GM12891 (cell line): ENCODE measurements at regions not wholly inside any gene's neighbourhood (a gene's known extent, or its start where the extent isn't known, plus 50 kb on each side); places are given as distances from the start of the nearest gene placed in this dataset.

Experiments
- DNase-seq: peaks from one replicate; pipeline ENCODE4 v3.0.0; 2011; ENCODE audit warnings: low spot score; ENCODE audit not compliant: insufficient read length
- FAIRE-seq: peaks from 2 replicates; lab custom pipeline; 2011; peaks lifted over from hg19 to GRCh38; lab: Jason Lieb, UNC
- PAX5 ChIP-seq: IDR thresholded peaks from 2 replicates; pipeline ENCODE4 v1.6.1; 2011; ENCODE audit warnings: low read length, moderate library complexity, mild to moderate bottlenecking; ENCODE audit not compliant: insufficient read depth, severe bottlenecking
- POLR2A ChIP-seq: IDR thresholded peaks from 2 replicates; pipeline ENCODE4 v1.6.1; 2011; ENCODE audit warnings: low read depth, low read length, control low read depth
- POLR2AphosphoS5 ChIP-seq: IDR thresholded peaks from 2 replicates; pipeline ENCODE4 v1.6.1; 2011; ENCODE audit warnings: low read depth, low read length, control low read depth
- POU2F2 ChIP-seq: IDR thresholded peaks from 2 replicates; pipeline ENCODE4 v1.6.1; 2011; ENCODE audit warnings: low read depth, mild to moderate bottlenecking, control low read depth, low read length, moderate library complexity
- SPI1 ChIP-seq: IDR thresholded peaks from 2 replicates; pipeline ENCODE4 v1.6.1; 2011; ENCODE audit warnings: low read depth, low read length, control low read depth
- TAF1 ChIP-seq: IDR thresholded peaks from 2 replicates; pipeline ENCODE4 v1.6.1; 2011; ENCODE audit warnings: low read depth, low read length, control low read depth

DNA sequence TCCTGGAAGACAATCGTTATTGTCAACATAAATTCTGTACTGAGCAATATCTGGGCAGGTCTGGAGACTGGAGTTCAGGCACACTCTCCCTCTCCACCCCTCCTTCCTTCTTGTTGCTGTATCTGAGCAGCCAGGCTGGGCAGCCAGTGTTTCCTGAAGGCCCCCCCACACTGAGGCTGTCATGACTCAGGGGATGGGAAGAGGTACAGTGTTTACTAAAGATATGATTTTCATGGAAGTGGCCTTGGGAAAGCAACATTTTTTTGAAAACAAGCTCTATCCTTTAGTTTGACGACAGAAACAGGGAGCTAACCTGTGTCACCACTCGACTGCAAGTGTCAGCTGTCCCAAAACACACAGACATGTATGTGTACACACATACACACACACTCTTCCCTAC is 1485.4 kb upstream of the TMEM132C start:
- TF ChIP-seq SPI1 (no peak), TAF1 (no peak), POLR2A (no peak), PAX5 (no peak), POLR2AphosphoS5 (no peak), POU2F2 (no peak)
- FAIRE-seq: no peak
- DNase-seq: no peak

DNA sequence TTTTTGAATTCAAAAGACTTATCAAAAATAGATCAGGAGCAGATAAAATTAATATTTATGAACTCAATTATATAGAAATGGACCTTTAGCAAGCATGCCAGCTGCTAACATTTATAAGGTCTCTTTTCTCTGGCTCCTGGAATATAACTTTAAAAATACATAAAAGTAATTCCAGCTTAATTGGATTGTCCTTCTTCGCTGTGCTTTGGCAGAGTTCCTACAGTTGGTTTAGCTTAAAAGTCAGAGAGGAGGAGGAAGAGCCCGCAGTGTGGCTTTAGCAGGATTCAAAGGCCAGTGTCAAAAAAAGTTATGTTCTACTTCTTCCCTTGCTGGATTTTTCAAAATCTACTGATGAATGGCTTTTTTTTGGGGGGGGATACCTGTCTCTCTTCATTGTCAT is 1484.9 kb upstream of the TMEM132C start:
- FAIRE-seq: no peak
- no peak for DNase-seq
- TF ChIP-seq POU2F2: no peak
- TF ChIP-seq POLR2A: no peak
- TF ChIP-seq TAF1: no peak
- no peak for TF ChIP-seq PAX5
- no peak for TF ChIP-seq POLR2AphosphoS5
- TF ChIP-seq SPI1: no peak

DNA sequence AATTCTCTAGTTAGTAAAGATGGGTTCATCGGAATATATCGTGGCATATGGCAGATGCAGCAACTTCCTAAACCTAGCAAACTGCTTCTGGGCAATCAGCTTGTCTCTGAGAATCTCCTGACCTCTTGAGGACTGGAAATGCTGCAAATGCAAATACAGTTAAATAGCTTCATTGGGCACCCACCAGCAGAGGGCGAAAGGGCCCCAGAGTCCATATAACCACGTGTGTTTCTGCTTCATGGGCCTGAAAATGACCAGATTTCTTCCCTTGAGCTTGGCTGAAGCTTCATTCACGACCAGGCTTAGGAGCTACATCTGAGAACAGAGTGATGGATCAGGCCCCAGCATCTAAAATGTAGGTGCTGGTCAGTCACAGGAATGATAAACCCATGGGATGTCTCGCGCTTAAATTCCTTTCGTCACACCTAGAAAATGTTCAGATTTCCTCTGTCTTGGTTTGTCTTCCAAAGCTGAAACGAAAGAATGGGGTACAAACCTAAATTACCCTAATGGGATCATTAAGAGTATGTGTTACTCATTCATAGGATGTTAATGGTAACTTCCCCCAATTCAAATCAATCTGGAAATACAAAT is 1482.5 kb upstream of the TMEM132C start:
- TF ChIP-seq TAF1 (no peak), POLR2A (no peak), PAX5 (no peak), SPI1 (no peak), POLR2AphosphoS5 (no peak), POU2F2 (no peak)
- DNase-seq (no peak), FAIRE-seq (no peak)

GRCh38 chr12:126789963-126790362 is 1477.0 kb upstream of the TMEM132C start:
- DNase-seq (no peak), FAIRE-seq (no peak)
- TF ChIP-seq POLR2A (no peak), POU2F2 (no peak), PAX5 (no peak), SPI1 (no peak), POLR2AphosphoS5 (no peak)

- no peak for TF ChIP-seq POU2F2
- no peak for TF ChIP-seq POLR2A
- no peak for TF ChIP-seq PAX5
- TF ChIP-seq POLR2AphosphoS5: no peak
- no peak for TF ChIP-seq SPI1
- no peak for TF ChIP-seq TAF1
- DNase-seq (no peak), FAIRE-seq (no peak)
Measured at GRCh38 chr12:126791122-126791521, 1475.8 kb upstream of the TMEM132C start.

DNA sequence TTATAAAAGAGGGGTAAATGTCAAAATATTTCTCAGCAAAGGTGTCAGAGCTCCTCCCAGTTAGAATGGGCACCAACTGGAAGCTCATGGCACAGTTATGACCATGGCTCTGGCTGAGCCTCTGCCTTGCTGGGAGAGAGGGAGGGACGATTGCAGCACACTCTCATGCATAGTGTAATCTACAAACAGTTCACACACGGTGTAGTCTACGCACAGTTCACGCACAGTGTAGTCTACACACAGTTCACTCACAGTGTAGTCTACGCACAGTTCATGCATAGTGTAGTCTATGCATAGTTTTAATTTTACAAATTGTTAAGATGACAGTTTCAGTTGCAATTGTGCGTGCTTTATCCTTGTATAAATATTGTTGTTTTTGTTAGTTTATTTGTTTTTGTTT is 1474.6 kb upstream of the TMEM132C start:
- TF ChIP-seq POLR2AphosphoS5: no peak
- DNase-seq (no peak), FAIRE-seq (no peak)

DNA sequence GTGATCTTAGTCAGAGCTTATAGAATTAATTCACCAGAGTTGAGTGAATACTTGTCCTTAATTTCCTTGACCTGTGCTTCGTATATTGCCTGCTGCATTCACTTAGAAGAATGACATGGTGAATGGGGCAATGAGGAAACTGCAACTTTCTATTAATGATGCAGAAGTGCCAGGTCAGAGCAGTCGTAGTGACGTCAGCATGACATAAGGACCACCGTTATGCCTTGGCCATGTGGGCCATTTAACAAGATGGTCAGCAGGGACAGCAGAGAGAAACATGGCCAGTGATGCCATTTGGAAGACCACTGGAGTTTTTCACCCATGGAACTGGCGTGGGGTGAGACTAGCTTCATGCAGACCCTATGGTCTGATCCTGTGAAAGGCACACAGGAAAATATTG is 1469.4 kb upstream of the TMEM132C start:
- no peak for TF ChIP-seq PAX5
- no peak for TF ChIP-seq SPI1
- TF ChIP-seq POLR2A: no peak
- TF ChIP-seq TAF1: no peak
- TF ChIP-seq POLR2AphosphoS5: no peak
- no peak for TF ChIP-seq POU2F2
- no peak for FAIRE-seq

DNA sequence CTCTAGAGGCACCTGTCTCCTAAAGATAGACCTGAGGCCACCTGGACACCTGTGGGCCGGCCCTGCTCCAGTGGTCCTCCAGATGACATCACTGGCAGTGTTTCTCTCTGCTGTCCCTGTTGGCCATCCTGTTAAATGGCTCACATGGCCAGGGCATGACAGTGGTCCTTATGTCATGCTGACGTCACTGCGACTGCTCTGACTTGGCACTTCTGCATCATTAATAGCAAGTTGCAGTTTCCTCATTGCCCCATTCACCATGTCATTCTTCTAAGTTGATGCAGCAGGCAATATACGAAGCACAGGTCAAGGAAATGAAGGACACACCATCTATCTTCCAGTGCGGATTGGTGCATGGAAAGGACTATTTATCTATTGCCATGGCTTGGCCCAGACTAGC is 1468.5 kb upstream of the TMEM132C start:
- FAIRE-seq: no peak
- DNase-seq: no peak
- TF ChIP-seq POU2F2: no peak
- no peak for TF ChIP-seq POLR2A
- TF ChIP-seq POLR2AphosphoS5: no peak

More for the DNA sequence above, 1469.4 kb upstream of the TMEM132C start:
- no peak for DNase-seq

DNA sequence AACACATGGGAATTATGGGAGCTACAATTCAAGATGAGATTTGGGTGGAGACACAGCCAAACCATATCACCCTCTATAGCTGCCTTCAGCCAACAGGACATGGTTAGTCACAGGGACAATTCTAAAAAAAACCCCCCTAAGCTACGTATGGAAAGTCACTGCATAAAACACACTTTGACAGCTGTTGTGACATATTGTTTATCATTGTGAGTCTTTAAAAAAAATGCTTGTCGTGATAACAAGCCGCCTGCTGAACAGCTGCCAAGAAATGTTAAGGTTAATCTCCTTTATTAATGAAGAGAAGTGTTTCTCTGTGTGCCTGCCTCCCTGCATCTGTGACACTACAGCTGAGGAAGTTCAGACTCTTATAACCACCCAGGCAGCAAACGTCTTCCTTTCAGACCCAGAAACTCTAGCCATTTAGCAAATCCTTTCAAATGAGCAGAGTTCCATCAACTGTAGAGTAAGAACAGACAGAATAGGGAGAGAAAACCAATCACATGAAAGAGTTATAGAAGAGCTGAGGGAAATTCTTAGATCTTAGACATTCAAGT is 1459.6 kb upstream of the TMEM132C start:
- FAIRE-seq (no peak), DNase-seq (no peak)
- TF ChIP-seq PAX5 (no peak), TAF1 (no peak), POU2F2 (no peak), POLR2A (no peak), SPI1 (no peak), POLR2AphosphoS5 (no peak)

DNA sequence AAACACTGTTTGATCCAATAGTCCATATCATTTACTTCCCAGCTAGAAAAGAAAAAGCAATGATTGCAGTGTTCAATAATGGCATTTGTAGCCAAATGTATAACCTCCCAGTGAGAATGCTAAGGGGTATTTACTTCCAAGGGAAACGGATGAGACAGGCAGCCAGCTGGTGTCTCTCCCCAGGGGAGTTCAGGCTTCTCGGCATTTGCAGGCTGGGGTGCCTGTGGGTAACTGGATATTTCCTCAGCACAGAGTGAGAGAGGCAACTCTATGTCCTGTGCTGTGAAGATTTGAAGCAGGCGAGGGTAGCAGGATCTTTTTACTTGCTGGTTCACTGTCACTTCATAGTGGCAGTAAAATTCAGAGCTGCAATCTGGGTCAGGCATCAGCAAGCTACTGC is 1455.6 kb upstream of the TMEM132C start:
- TF ChIP-seq POLR2A: no peak
- no peak for TF ChIP-seq TAF1
- no peak for TF ChIP-seq POLR2AphosphoS5
- no peak for TF ChIP-seq PAX5
- TF ChIP-seq POU2F2: no peak
- no peak for TF ChIP-seq SPI1
- FAIRE-seq (no peak), DNase-seq (no peak)
